Prostate gland (tissue), 2 donors: ENCODE measurements at regions not wholly inside any gene's neighbourhood (a gene's known extent, or its start where the extent isn't known, plus 50 kb on each side); places are given as distances from the start of the nearest gene placed in this dataset.

Source experiments
- CTCF ChIP-seq, 4 experiments: fragments of 200-600 bp in 2 of 4; fragments of 450-650 bp in 2 of 4; sonication (generic) in 2 of 4; IDR thresholded peaks; 1 replicate in 3 of 4; 2 replicates in 1 of 4; pipeline ENCODE4 v1.5.1; 2016 to 2019; ENCODE audit warnings: antibody characterized with exemption in 4 of 4, mild to moderate bottlenecking in 2 of 4, moderate library complexity in 2 of 4
- POLR2A ChIP-seq: fragments of 450-650 bp; IDR thresholded peaks from one replicate; pipeline ENCODE4 v1.6.1; 2016; ENCODE audit warnings: antibody characterized with exemption, mild to moderate bottlenecking

- TF ChIP-seq CTCF (IDR thresholded peaks at IDR 0.05) (no peak), POLR2A (no peak)
Measured at GRCh38 chr1:99185196-99185595, 79.1 kb upstream of the PLPPR4 start.
